ENCODE measurements at regions not wholly inside any gene's neighbourhood (a gene's known extent, or its start where the extent isn't known, plus 50 kb on each side); places are given as distances from the start of the nearest gene placed in this dataset.

DNA sequence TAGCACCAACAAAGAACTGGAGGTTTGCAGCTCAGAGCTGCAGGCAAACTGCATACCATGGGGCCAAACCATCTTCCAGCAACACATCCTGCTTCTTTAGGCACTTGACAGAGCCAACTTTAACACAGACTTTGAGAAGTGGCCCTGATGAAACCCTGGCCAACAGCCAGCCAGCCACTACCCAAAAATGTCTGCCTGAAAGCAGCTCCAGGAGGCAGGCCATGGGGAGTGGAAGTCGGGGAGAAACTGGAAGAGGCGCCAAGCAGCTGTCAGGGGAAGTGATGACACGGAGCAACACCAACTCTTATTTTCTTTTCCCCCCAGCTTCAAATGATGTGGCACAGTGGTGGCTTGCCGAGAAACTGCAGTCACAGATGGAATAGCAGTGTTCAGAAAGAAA lies 110.9 kb upstream of the PLXNC1 start:
- Histone ChIP-seq H3K9me3 (ENCODE audit: insufficient read depth, low read depth, low read length) (peaks cover 5% of the 10 kb centered on the region), H2AFZ (ENCODE audit: low read depth, low read length) (no peak overlapping the region), H3K4me3 (ENCODE audit: insufficient read depth, low read depth, low read length) (no peak overlapping the region), H3K9ac (ENCODE audit: low read length) (no peak overlapping the region), H3K79me2 (ENCODE audit: insufficient read depth, low read length) (no peaks in the 10 kb centered on the region), H3K27ac (ENCODE audit: low read depth, low read length) (no peak overlapping the region), H3K4me2 (ENCODE audit: low read length) (no peak overlapping the region), H3K36me3 (ENCODE audit: insufficient read depth, low read length) (no peaks in the 10 kb centered on the region), H3K27me3 (ENCODE audit: insufficient read depth, low read length) (no peaks in the 10 kb centered on the region), H3K4me1 (ENCODE audit: insufficient read depth, low read length) (no peaks in the 10 kb centered on the region), H4K20me1 (ENCODE audit: insufficient read depth, low read length) (no peaks in the 10 kb centered on the region)
- Mint-ChIP-seq H3K4me1 (ENCODE audit: low read depth, unreplicated experiment) (no peaks in the 10 kb centered on the region), H3K27me3 (ENCODE audit: low read depth, unreplicated experiment) (peaks cover 11% of the 10 kb centered on the region), H3K36me3 (ENCODE audit: low read depth, unreplicated experiment) (no peaks in the 10 kb centered on the region), H3K27ac (ENCODE audit: unreplicated experiment) (no peak overlapping the region), H3K9me3 (ENCODE audit: unreplicated experiment) (peaks cover 18% of the 10 kb centered on the region), H3K4me3 (ENCODE audit: unreplicated experiment) (no peak overlapping the region)
- DNase-seq (ENCODE audit: low read depth) (no peak), FAIRE-seq (no peak)
- no peak for TF ChIP-seq EZH2 (IDR thresholded peaks at IDR 0.05; ENCODE audit: insufficient read depth, low read length)
- TF ChIP-seq, protein P1, sequence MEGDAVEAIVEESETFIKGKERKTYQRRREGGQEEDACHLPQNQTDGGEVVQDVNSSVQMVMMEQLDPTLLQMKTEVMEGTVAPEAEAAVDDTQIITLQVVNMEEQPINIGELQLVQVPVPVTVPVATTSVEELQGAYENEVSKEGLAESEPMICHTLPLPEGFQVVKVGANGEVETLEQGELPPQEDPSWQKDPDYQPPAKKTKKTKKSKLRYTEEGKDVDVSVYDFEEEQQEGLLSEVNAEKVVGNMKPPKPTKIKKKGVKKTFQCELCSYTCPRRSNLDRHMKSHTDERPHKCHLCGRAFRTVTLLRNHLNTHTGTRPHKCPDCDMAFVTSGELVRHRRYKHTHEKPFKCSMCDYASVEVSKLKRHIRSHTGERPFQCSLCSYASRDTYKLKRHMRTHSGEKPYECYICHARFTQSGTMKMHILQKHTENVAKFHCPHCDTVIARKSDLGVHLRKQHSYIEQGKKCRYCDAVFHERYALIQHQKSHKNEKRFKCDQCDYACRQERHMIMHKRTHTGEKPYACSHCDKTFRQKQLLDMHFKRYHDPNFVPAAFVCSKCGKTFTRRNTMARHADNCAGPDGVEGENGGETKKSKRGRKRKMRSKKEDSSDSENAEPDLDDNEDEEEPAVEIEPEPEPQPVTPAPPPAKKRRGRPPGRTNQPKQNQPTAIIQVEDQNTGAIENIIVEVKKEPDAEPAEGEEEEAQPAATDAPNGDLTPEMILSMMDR (IDR thresholded peaks at IDR 0.05; ENCODE audit: insufficient read depth, low read depth, low read length): no peak

DNA sequence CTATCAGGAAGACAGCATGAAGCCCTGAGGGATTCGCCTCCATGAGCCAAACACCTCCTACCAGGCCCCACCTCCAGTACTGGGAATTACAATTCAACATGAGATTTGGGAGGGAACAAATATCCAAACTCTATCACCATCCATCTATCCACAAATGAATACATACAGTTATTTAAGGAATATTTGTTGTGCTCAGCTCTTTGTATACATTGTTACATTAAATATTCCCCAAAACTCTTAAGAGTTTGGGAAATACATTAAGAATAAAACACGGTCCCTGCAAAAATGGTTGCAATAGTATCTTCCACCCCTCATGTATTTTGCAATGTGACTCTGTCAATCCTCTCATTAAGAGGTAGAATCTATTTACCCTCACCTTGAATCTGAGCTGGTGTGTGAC lies 109.8 kb upstream of the PLXNC1 start:
- Histone ChIP-seq H3K4me3 (ENCODE audit: insufficient read depth, low read depth, low read length) (no peak overlapping the region), H3K27ac (ENCODE audit: low read depth, low read length) (no peak overlapping the region), H3K9me3 (ENCODE audit: insufficient read depth, low read depth, low read length) (peaks cover 5% of the 10 kb centered on the region), H3K79me2 (ENCODE audit: insufficient read depth, low read length) (no peaks in the 10 kb centered on the region), H2AFZ (ENCODE audit: low read depth, low read length) (no peak overlapping the region), H4K20me1 (ENCODE audit: insufficient read depth, low read length) (no peaks in the 10 kb centered on the region), H3K9ac (ENCODE audit: low read length) (no peak overlapping the region), H3K4me1 (ENCODE audit: insufficient read depth, low read length) (no peaks in the 10 kb centered on the region), H3K27me3 (ENCODE audit: insufficient read depth, low read length) (no peaks in the 10 kb centered on the region), H3K36me3 (ENCODE audit: insufficient read depth, low read length) (no peaks in the 10 kb centered on the region), H3K4me2 (ENCODE audit: low read length) (no peak overlapping the region)
- peaks cover 13% of the 10 kb centered on the region for H3K9me3 Mint-ChIP-seq (ENCODE audit: unreplicated experiment)
- FAIRE-seq (no peak), DNase-seq (ENCODE audit: low read depth) (no peak)
- no peaks in the 10 kb centered on the region for H3K36me3 Mint-ChIP-seq (ENCODE audit: low read depth, unreplicated experiment)
- no peak for TF ChIP-seq EZH2 (IDR thresholded peaks at IDR 0.05; ENCODE audit: insufficient read depth, low read length)
- TF ChIP-seq, protein P1 (IDR thresholded peaks at IDR 0.05; ENCODE audit: insufficient read depth, low read depth, low read length): no peak
- H3K27me3 Mint-ChIP-seq (ENCODE audit: low read depth, unreplicated experiment): peaks cover 6% of the 10 kb centered on the region
- H3K4me1 Mint-ChIP-seq (ENCODE audit: low read depth, unreplicated experiment): no peaks in the 10 kb centered on the region
- no peak overlapping the region for H3K27ac Mint-ChIP-seq (ENCODE audit: unreplicated experiment)
- H3K4me3 Mint-ChIP-seq (ENCODE audit: unreplicated experiment): no peak overlapping the region

DNA sequence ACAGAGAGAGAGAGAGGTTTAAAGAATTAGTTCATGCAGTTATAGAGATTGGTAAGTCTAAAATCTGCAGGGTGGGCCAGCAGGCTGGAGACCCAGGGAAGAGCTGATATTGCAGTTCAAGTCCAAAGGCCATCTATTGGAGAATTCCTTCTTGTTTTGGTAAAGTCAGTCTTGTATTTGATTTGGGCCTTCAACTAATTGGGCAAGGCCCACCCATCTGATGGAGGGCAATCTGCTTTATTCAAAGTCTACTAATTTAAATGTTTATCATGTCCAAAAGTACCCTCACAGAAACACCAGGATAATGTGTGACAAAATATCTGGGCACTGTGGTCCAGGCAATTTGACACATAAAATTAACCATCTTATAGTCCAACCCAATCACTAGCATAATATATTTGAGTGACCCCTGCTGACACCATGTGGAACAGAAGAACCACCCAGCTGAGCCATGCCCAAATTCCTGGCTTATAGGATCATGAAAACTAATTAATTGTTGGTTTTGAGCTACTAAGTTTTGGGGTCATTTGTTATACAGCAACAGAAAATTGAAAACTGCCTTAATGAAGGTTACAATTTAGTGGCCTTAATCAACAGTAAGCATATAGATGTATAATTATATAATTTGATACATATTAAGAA lies 109.1 kb upstream of the PLXNC1 start:
- H3K36me3 Mint-ChIP-seq (ENCODE audit: low read depth, unreplicated experiment): no peaks in the 10 kb centered on the region
- Histone ChIP-seq H3K79me2 (ENCODE audit: insufficient read depth, low read length) (no peaks in the 10 kb centered on the region), H3K4me2 (ENCODE audit: low read length) (no peak overlapping the region), H2AFZ (ENCODE audit: low read depth, low read length) (no peak overlapping the region), H4K20me1 (ENCODE audit: insufficient read depth, low read length) (no peaks in the 10 kb centered on the region), H3K27ac (ENCODE audit: low read depth, low read length) (no peak overlapping the region), H3K9ac (ENCODE audit: low read length) (no peak overlapping the region), H3K36me3 (ENCODE audit: insufficient read depth, low read length) (no peaks in the 10 kb centered on the region), H3K4me1 (ENCODE audit: insufficient read depth, low read length) (no peaks in the 10 kb centered on the region), H3K27me3 (ENCODE audit: insufficient read depth, low read length) (no peaks in the 10 kb centered on the region), H3K9me3 (ENCODE audit: insufficient read depth, low read depth, low read length) (peaks cover under 1% of the 10 kb centered on the region), H3K4me3 (ENCODE audit: insufficient read depth, low read depth, low read length) (no peak overlapping the region)
- H3K27me3 Mint-ChIP-seq (ENCODE audit: low read depth, unreplicated experiment): peaks cover 6% of the 10 kb centered on the region
- no peak overlapping the region for H3K27ac Mint-ChIP-seq (ENCODE audit: unreplicated experiment)
- no peak overlapping the region for H3K4me3 Mint-ChIP-seq (ENCODE audit: unreplicated experiment)
- FAIRE-seq (no peak), DNase-seq (ENCODE audit: low read depth) (no peak)
- peaks cover 10% of the 10 kb centered on the region for H3K9me3 Mint-ChIP-seq (ENCODE audit: unreplicated experiment)
- no peak for TF ChIP-seq EZH2 (IDR thresholded peaks at IDR 0.05; ENCODE audit: insufficient read depth, low read length)
- TF ChIP-seq, protein P1 (IDR thresholded peaks at IDR 0.05; ENCODE audit: insufficient read depth, low read depth, low read length): no peak
- no peaks in the 10 kb centered on the region for H3K4me1 Mint-ChIP-seq (ENCODE audit: low read depth, unreplicated experiment)
